Activated naive CD8-positive, alpha-beta T cell treated with anti-CD3 and anti-CD28 coated beads, Interleukin-2, amount 10 ng/mL, durations not matched to agents 7 days and 5 days (primary cell): ENCODE measurements at regions not wholly inside any gene's neighbourhood (a gene's known extent, or its start where the extent isn't known, plus 50 kb on each side); places are given as distances from the start of the nearest gene placed in this dataset.
"Not testable (repeated sequence)": the region's sequence is repeated elsewhere in the genome, so short reads cannot be mapped to it uniquely, and the experiment has no call there.

ENCODE experiments used
- ATAC-seq: fragments of 150-1000 bp; cut with Tn5 transposase; one replicate; pipeline ENCODE4 v1.10.0; 2021; ENCODE audit warnings: low read depth, moderate library complexity
- POLR2A ChIA-PET: fragments of 350-600 bp; sonication (Branson Sonifier 250); formaldehyde crosslinking; loops from one replicate; lab custom pipeline; 2021; ENCODE audit warnings: antibody characterized with exemption; lab: Charles Lee
- DNase-seq: peaks from one replicate; pipeline ENCODE4 v3.0.0; 2021
- H3K27ac Mint-ChIP-seq: one replicate; pipeline ENCODE4 v1.8.0; 2022; ENCODE audit warnings: mild to moderate bottlenecking, mixed read lengths
- H3K27me3 Mint-ChIP-seq: one replicate; pipeline ENCODE4 v1.8.0; 2022; ENCODE audit warnings: mild to moderate bottlenecking, moderate library complexity, mixed read lengths
- H3K36me3 Mint-ChIP-seq: one replicate; pipeline ENCODE4 v1.8.0; 2021; ENCODE audit warnings: mild to moderate bottlenecking, mixed read lengths
- H3K4me1 Mint-ChIP-seq: one replicate; pipeline ENCODE4 v1.8.0; 2021; ENCODE audit warnings: mixed read lengths
- H3K4me3 Mint-ChIP-seq: one replicate; pipeline ENCODE4 v1.8.0; 2022; ENCODE audit warnings: mild to moderate bottlenecking, moderate library complexity, mixed read lengths
- H3K9me3 Mint-ChIP-seq: one replicate; pipeline ENCODE4 v1.8.0; 2021; ENCODE audit warnings: mixed read lengths

GRCh38 chr7:86137343-86137742, 506.4 kb upstream of the GRM3 start:
- no peak overlapping the region for H3K4me3 Mint-ChIP-seq
- no peak overlapping the region for H3K27ac Mint-ChIP-seq
- ATAC-seq, result no peak
- H3K27me3 Mint-ChIP-seq, result no peaks in the 10 kb centered on the region
- POLR2A ChIA-PET, result no interaction called here
- H3K9me3 Mint-ChIP-seq, result peaks cover 2% of the 10 kb centered on the region
- H3K4me1 Mint-ChIP-seq, result no peaks in the 10 kb centered on the region
- DNase-seq, result no peak
- no peaks in the 10 kb centered on the region for H3K36me3 Mint-ChIP-seq

- no peaks in the 10 kb centered on the region for H3K27me3 Mint-ChIP-seq
- H3K9me3 Mint-ChIP-seq, result peaks cover 7% of the 10 kb centered on the region
- H3K36me3 Mint-ChIP-seq, result no peaks in the 10 kb centered on the region
- DNase-seq (no peak), ATAC-seq (no peak)
- POLR2A ChIA-PET, result no interaction called here
- no peak overlapping the region for H3K27ac Mint-ChIP-seq
- H3K4me3 Mint-ChIP-seq, result no peak overlapping the region
- no peaks in the 10 kb centered on the region for H3K4me1 Mint-ChIP-seq
Observed at GRCh38 chr7:86130268-86130667, 513.4 kb upstream of the GRM3 start.

GRCh38 chr7:86123476-86123875, 520.2 kb upstream of the GRM3 start:
- H3K27me3 Mint-ChIP-seq, result no peaks in the 10 kb centered on the region
- no peak for ATAC-seq
- H3K36me3 Mint-ChIP-seq, result no peaks in the 10 kb centered on the region
- H3K4me1 Mint-ChIP-seq, result no peaks in the 10 kb centered on the region
- peaks cover 2% of the 10 kb centered on the region for H3K9me3 Mint-ChIP-seq
- DNase-seq, result no peak
- no peak overlapping the region for H3K27ac Mint-ChIP-seq
- H3K4me3 Mint-ChIP-seq, result no peak overlapping the region
- POLR2A ChIA-PET, result no interaction called here

- POLR2A ChIA-PET, result no interaction called here
- no peak for ATAC-seq
- DNase-seq, result no peak
- H3K36me3 Mint-ChIP-seq, result no peaks in the 10 kb centered on the region
- peaks cover 2% of the 10 kb centered on the region for H3K9me3 Mint-ChIP-seq
- H3K27me3 Mint-ChIP-seq, result no peaks in the 10 kb centered on the region
- no peaks in the 10 kb centered on the region for H3K4me1 Mint-ChIP-seq
- no peak overlapping the region for H3K4me3 Mint-ChIP-seq
- no peak overlapping the region for H3K27ac Mint-ChIP-seq
Observed at GRCh38 chr7:86094166-86094669, 549.5 kb upstream of the GRM3 start.

GRCh38 chr7:86091369-86091768, 552.3 kb upstream of the GRM3 start:
- Mint-ChIP-seq H3K4me1 (no peaks in the 10 kb centered on the region), H3K27me3 (no peaks in the 10 kb centered on the region), H3K36me3 (no peaks in the 10 kb centered on the region), H3K4me3 (no peak overlapping the region), H3K27ac (no peak overlapping the region), H3K9me3 (peaks cover 5% of the 10 kb centered on the region)
- DNase-seq (no peak), ATAC-seq (no peak)
- POLR2A ChIA-PET, result no interaction called here

GRCh38 chr7:86089455-86089854, 554.3 kb upstream of the GRM3 start:
- POLR2A ChIA-PET, result no interaction called here
- peaks cover 5% of the 10 kb centered on the region for H3K9me3 Mint-ChIP-seq
- DNase-seq (no peak), ATAC-seq (no peak)
- no peaks in the 10 kb centered on the region for H3K4me1 Mint-ChIP-seq
- no peak overlapping the region for H3K27ac Mint-ChIP-seq
- no peaks in the 10 kb centered on the region for H3K27me3 Mint-ChIP-seq
- no peak overlapping the region for H3K4me3 Mint-ChIP-seq
- no peaks in the 10 kb centered on the region for H3K36me3 Mint-ChIP-seq

- DNase-seq, H3K27ac Mint-ChIP-seq, H3K4me3 Mint-ChIP-seq, ATAC-seq, H3K27me3 Mint-ChIP-seq, POLR2A ChIA-PET, H3K4me1 Mint-ChIP-seq, H3K36me3 Mint-ChIP-seq: not testable (repeated sequence)
- peaks cover 13% of the 10 kb centered on the region for H3K9me3 Mint-ChIP-seq
Observed at GRCh38 chr7:86064572-86064971, 579.1 kb upstream of the GRM3 start.

- Mint-ChIP-seq H3K4me1 (no peaks in the 10 kb centered on the region), H3K4me3 (no peak overlapping the region), H3K9me3 (peaks cover 12% of the 10 kb centered on the region), H3K27me3 (no peaks in the 10 kb centered on the region), H3K27ac (no peak overlapping the region), H3K36me3 (no peaks in the 10 kb centered on the region)
- POLR2A ChIA-PET, result no interaction called here
- DNase-seq (no peak), ATAC-seq (no peak)
Observed at GRCh38 chr7:86058649-86059048, 585.1 kb upstream of the GRM3 start.

- POLR2A ChIA-PET, result no interaction called here
- Mint-ChIP-seq H3K4me3 (no peak overlapping the region), H3K9me3 (peaks cover 2% of the 10 kb centered on the region), H3K4me1 (no peaks in the 10 kb centered on the region), H3K27me3 (no peaks in the 10 kb centered on the region), H3K27ac (no peak overlapping the region), H3K36me3 (no peaks in the 10 kb centered on the region)
- DNase-seq (no peak), ATAC-seq (no peak)
Observed at GRCh38 chr7:86050918-86051317, 592.8 kb upstream of the GRM3 start.

- DNase-seq (no peak), ATAC-seq (no peak)
- Mint-ChIP-seq H3K4me3 (no peak overlapping the region), H3K27me3 (no peaks in the 10 kb centered on the region), H3K27ac (no peak overlapping the region), H3K9me3 (peaks cover 2% of the 10 kb centered on the region), H3K4me1 (no peaks in the 10 kb centered on the region), H3K36me3 (no peaks in the 10 kb centered on the region)
- POLR2A ChIA-PET, result no interaction called here
Observed at GRCh38 chr7:86049910-86050309, 593.8 kb upstream of the GRM3 start.

GRCh38 chr7:86045197-86045596, 598.5 kb upstream of the GRM3 start:
- H3K9me3 Mint-ChIP-seq, H3K36me3 Mint-ChIP-seq, POLR2A ChIA-PET, H3K27me3 Mint-ChIP-seq, H3K27ac Mint-ChIP-seq, ATAC-seq, H3K4me3 Mint-ChIP-seq, DNase-seq, H3K4me1 Mint-ChIP-seq: not testable (repeated sequence)

- Mint-ChIP-seq H3K27ac (no peak overlapping the region), H3K27me3 (no peaks in the 10 kb centered on the region), H3K36me3 (no peaks in the 10 kb centered on the region), H3K4me1 (no peaks in the 10 kb centered on the region), H3K4me3 (no peak overlapping the region), H3K9me3 (peaks cover 4% of the 10 kb centered on the region)
- no peak for ATAC-seq
- POLR2A ChIA-PET, result no interaction called here
- DNase-seq, result no peak
Observed at GRCh38 chr7:86025807-86026206, 617.9 kb upstream of the GRM3 start.

- H3K4me3 Mint-ChIP-seq, result no peak overlapping the region
- peaks cover 2% of the 10 kb centered on the region for H3K9me3 Mint-ChIP-seq
- DNase-seq (no peak), ATAC-seq (no peak)
- H3K27ac Mint-ChIP-seq, result no peak overlapping the region
- no peaks in the 10 kb centered on the region for H3K36me3 Mint-ChIP-seq
- H3K27me3 Mint-ChIP-seq, result no peaks in the 10 kb centered on the region
- POLR2A ChIA-PET, result no interaction called here
- no peaks in the 10 kb centered on the region for H3K4me1 Mint-ChIP-seq
Observed at GRCh38 chr7:86013662-86014061, 630.0 kb upstream of the GRM3 start.

- Mint-ChIP-seq H3K4me3 (no peak overlapping the region), H3K9me3 (peaks cover 2% of the 10 kb centered on the region), H3K36me3 (no peaks in the 10 kb centered on the region), H3K4me1 (no peaks in the 10 kb centered on the region), H3K27ac (no peak overlapping the region), H3K27me3 (no peaks in the 10 kb centered on the region)
- ATAC-seq (no peak), DNase-seq (no peak)
- POLR2A ChIA-PET, result no interaction called here
Observed at GRCh38 chr7:86012971-86013370, 630.7 kb upstream of the GRM3 start.

GRCh38 chr7:86008898-86009297, 634.8 kb upstream of the GRM3 start:
- no peaks in the 10 kb centered on the region for H3K4me1 Mint-ChIP-seq
- DNase-seq (no peak), ATAC-seq (no peak)
- POLR2A ChIA-PET, result no interaction called here
- peaks cover 2% of the 10 kb centered on the region for H3K9me3 Mint-ChIP-seq
- H3K4me3 Mint-ChIP-seq, result no peak overlapping the region
- H3K27me3 Mint-ChIP-seq, result no peaks in the 10 kb centered on the region
- H3K27ac Mint-ChIP-seq, result no peak overlapping the region
- no peaks in the 10 kb centered on the region for H3K36me3 Mint-ChIP-seq
